GM12878 (cell line): ENCODE measurements at regions not wholly inside any gene's neighbourhood (a gene's known extent, or its start where the extent isn't known, plus 50 kb on each side); places are given as distances from the start of the nearest gene placed in this dataset.

Experiments
- ATAC-seq: fragments of 200-7000 bp; cut with Tn5 transposase; 3 replicates; pipeline ENCODE4 v1.9.1; 2020; ENCODE audit warnings: mild to moderate bottlenecking, moderate library complexity
- BruUV-seq: library from RNA; stranded (reverse); fragments of 400-500 nt; replicated peaks from 2 replicates; lab custom pipeline; 2021; lab: Mats Ljungman, UMichigan
- CTCF ChIA-PET: fragments of 300-600 bp; sonication (Branson Sonifier 250); formaldehyde crosslinking; extraction: SDS; loops from one replicate; lab custom pipeline; 2021; ENCODE audit warnings: inconsistent platforms; lab: Yijun Ruan, JAX
- POLR2A ChIA-PET: fragments of 350-600 bp; formaldehyde crosslinking; extraction: SDS; loops from one replicate; lab custom pipeline; 2021; ENCODE audit warnings: inconsistent platforms; lab: Charles Lee
- RAD21 ChIA-PET: fragments of 300-600 bp; sonication (Branson Sonifier 250); formaldehyde crosslinking; loops from one replicate; lab custom pipeline; 2023; ENCODE audit warnings: antibody characterized with exemption; ENCODE audit not compliant: unreplicated experiment; lab: Charles Lee
- SMC1A ChIA-PET: fragments of 300-600 bp; sonication (Branson Sonifier 250); formaldehyde crosslinking; loops from one replicate; lab custom pipeline; 2023; ENCODE audit not compliant: unreplicated experiment, uncharacterized antibody; lab: Charles Lee
- DNase-seq: peaks from one replicate; pipeline ENCODE4 v3.0.0-alpha.2; 2011; ENCODE audit warnings: low read depth, low spot score
- FAIRE-seq: peaks from 3 replicates; lab custom pipeline; 2011; peaks lifted over from hg19 to GRCh38; lab: Jason Lieb, UNC
- H2AFZ ChIP-seq: 2 replicates; pipeline ENCODE4 v1.6.0; 2011; ENCODE audit warnings: low read depth, low read length, control low read depth; ENCODE audit not compliant: control insufficient read depth
- H3K27ac ChIP-seq: 2 replicates; pipeline ENCODE4 v1.5.1; 2011; ENCODE audit warnings: control low read depth; ENCODE audit not compliant: control insufficient read depth, insufficient read depth
- H3K27me3 ChIP-seq, 2 experiments: replicated peaks in 1 of 2; 2 replicates each; pipeline versions ENCODE4 v1.6.0 to v1.6.1; 2011; ENCODE audit warnings: low read length in 1 of 2; ENCODE audit not compliant: control insufficient read depth in 2 of 2, insufficient read depth in 2 of 2
- H3K36me3 ChIP-seq, 2 experiments: 2 replicates each; pipeline ENCODE4 v1.5.1; 2011; ENCODE audit warnings: low read length in 1 of 2; ENCODE audit not compliant: control insufficient read depth in 2 of 2, insufficient read depth in 2 of 2
- H3K4me1 ChIP-seq: 2 replicates; pipeline ENCODE4 v1.6.1; 2011; ENCODE audit warnings: mild to moderate bottlenecking, low read length, moderate library complexity, mixed read lengths; ENCODE audit not compliant: control insufficient read depth, insufficient read depth
- H3K4me2 ChIP-seq: 2 replicates; pipeline ENCODE4 v1.6.0; 2011; ENCODE audit warnings: control low read depth; ENCODE audit not compliant: control insufficient read depth, insufficient read depth
- H3K4me3 ChIP-seq: fragments of 200-600 bp; sonication (generic); 2 replicates; pipeline ENCODE4 v1.5.1; 2016
- H3K79me2 ChIP-seq: 2 replicates; pipeline ENCODE4 v1.6.0; 2011; ENCODE audit warnings: low read length; ENCODE audit not compliant: control insufficient read depth, insufficient read depth
- H3K9ac ChIP-seq: 2 replicates; pipeline ENCODE4 v1.8.0; 2011; ENCODE audit warnings: low read length, control low read depth, mixed read lengths; ENCODE audit not compliant: control insufficient read depth, insufficient read depth
- H3K9me3 ChIP-seq: replicated peaks from 3 replicates; pipeline ENCODE4 v1.5.1; 2011; ENCODE audit warnings: mild to moderate bottlenecking, low read length; ENCODE audit not compliant: control insufficient read depth, insufficient read depth
- H4K20me1 ChIP-seq: 2 replicates; pipeline ENCODE4 v1.6.0; 2011; ENCODE audit not compliant: control insufficient read depth, insufficient read depth
- ESRRA ChIP-seq: IDR thresholded peaks from 2 replicates; pipeline ENCODE4 v1.6.1; 2012; ENCODE audit warnings: mild to moderate bottlenecking, low read length, improper control_type of control experiment
- EZH2 ChIP-seq: IDR thresholded peaks from 2 replicates; pipeline ENCODE4 v1.6.1; 2012; ENCODE audit warnings: low read depth, mild to moderate bottlenecking, control low read depth, inconsistent platforms, low read length, borderline replicate concordance; ENCODE audit not compliant: control insufficient read depth
- FOS ChIP-seq: IDR thresholded peaks from 3 replicates; pipeline ENCODE4 v1.6.1; 2011; ENCODE audit warnings: borderline replicate concordance; ENCODE audit not compliant: insufficient read length; ENCODE audit errors: extremely low read depth
- MTA3 ChIP-seq: IDR thresholded peaks from 2 replicates; pipeline ENCODE4 v1.6.1; 2012; ENCODE audit warnings: low read length, inconsistent platforms, borderline replicate concordance
- MYB ChIP-seq: fragments of 150-350 bp; IDR thresholded peaks from 2 replicates; pipeline ENCODE4 v1.6.1; 2014; ENCODE audit warnings: mild to moderate bottlenecking, low read depth, low read length, borderline replicate concordance
- SIX5 ChIP-seq: IDR thresholded peaks from 2 replicates; pipeline ENCODE4 v1.6.1; 2011; ENCODE audit warnings: mild to moderate bottlenecking, low read depth, low read length, moderate library complexity; ENCODE audit not compliant: severe bottlenecking
- ZNF384 ChIP-seq: IDR thresholded peaks from 2 replicates; pipeline ENCODE4 v1.6.1; 2012; ENCODE audit warnings: low read depth, mild to moderate bottlenecking, low read length, improper control_type of control experiment, borderline replicate concordance
- WGBS: methylation state at CpG from one replicate; pipeline ENCODE4 v1.1.6; 2016; ENCODE audit warnings: low lambda C conversion rate; ENCODE audit not compliant: insufficient replicate concordance, insufficient coverage; ENCODE audit errors: missing lambda C conversion rate; 5-methylcytosine and 5-hydroxymethylcytosine counted together
- in situ Hi-C: fragments of 300-500 bp; cut with MboI; formaldehyde crosslinking; loops from 9 replicates; pipeline ENCODE4 v1.14.3; 2018; ENCODE audit warnings: mixed read lengths
- intact Hi-C: fragments of 100-400 bp; cut with micrococcal nuclease; formaldehyde crosslinking; loops from one replicate; pipeline ENCODE4 v1.14.2; 2022; ENCODE audit not compliant: unreplicated experiment
- TF ChIP-seq, protein P1 (sequence below): fragments of 450-650 bp; IDR thresholded peaks from 2 replicates; pipeline ENCODE4 v1.6.1; 2018; ENCODE audit warnings: mild to moderate bottlenecking, low read depth, moderate library complexity; ENCODE audit not compliant: partially characterized antibody
- TF ChIP-seq, protein P2 (sequence below): fragments of 450-650 bp; IDR thresholded peaks from 2 replicates; pipeline ENCODE4 v1.6.1; 2017; ENCODE audit warnings: mild to moderate bottlenecking, moderate library complexity
- TF ChIP-seq, protein P3 (sequence below): IDR thresholded peaks from 2 replicates; pipeline ENCODE4 v1.6.1; 2012; ENCODE audit warnings: low read length, inconsistent platforms
- TF ChIP-seq, protein P4 (sequence below): fragments of 450-650 bp; IDR thresholded peaks from 2 replicates; pipeline ENCODE4 v1.6.1; 2017; ENCODE audit warnings: low read depth, mild to moderate bottlenecking, moderate library complexity

DNA sequence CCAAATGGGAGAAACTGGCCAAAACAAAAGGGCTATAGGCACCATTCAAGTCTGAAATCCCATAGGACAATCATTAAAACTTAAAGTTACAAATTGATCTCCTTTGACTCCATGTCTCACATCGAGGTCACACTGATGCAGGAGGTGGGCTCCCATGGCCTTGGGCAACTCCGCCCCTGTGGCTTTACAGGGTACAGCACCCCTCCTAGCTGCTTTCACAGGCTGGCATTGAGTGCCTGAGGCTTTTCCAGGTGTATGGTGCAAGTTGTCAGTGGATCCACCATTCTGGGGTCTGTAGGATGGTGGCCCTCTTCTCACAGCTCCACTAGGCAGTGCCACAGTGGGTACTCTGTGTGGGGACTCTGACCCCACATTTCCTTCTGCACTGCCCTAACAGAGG lies 662.1 kb downstream of the XPNPEP1 start (continued):
- TF ChIP-seq, protein P1, sequence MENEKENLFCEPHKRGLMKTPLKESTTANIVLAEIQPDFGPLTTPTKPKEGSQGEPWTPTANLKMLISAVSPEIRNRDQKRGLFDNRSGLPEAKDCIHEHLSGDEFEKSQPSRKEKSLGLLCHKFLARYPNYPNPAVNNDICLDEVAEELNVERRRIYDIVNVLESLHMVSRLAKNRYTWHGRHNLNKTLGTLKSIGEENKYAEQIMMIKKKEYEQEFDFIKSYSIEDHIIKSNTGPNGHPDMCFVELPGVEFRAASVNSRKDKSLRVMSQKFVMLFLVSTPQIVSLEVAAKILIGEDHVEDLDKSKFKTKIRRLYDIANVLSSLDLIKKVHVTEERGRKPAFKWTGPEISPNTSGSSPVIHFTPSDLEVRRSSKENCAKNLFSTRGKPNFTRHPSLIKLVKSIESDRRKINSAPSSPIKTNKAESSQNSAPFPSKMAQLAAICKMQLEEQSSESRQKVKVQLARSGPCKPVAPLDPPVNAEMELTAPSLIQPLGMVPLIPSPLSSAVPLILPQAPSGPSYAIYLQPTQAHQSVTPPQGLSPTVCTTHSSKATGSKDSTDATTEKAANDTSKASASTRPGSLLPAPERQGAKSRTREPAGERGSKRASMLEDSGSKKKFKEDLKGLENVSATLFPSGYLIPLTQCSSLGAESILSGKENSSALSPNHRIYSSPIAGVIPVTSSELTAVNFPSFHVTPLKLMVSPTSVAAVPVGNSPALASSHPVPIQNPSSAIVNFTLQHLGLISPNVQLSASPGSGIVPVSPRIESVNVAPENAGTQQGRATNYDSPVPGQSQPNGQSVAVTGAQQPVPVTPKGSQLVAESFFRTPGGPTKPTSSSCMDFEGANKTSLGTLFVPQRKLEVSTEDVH = no peak
- no peak for TF ChIP-seq ZNF384
- TF ChIP-seq EZH2 = no peak

DNA sequence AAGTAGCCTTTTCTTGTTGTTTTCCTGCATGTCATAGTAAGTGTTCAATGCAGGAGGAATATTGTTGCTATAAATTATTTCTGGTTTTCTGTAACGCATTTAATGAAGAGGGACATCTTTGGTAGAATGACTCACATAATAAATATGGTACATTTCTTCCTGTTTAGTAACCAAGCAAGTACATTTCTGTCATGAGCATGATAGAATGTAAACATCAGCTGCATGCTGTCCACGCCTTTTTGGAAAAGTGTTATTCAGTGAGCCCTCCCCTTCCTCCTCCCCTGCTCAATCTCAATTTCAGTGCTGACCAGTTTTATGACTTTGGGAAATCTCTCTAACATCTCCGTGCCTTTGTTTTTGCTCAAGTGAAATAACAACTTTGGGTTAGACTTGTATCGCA lies 664.0 kb downstream of the XPNPEP1 start:
- ChIA-PET POLR2A (no interaction called here), CTCF (no interaction called here), SMC1A (no interaction called here), RAD21 (no interaction called here)
- no peaks in the 10 kb centered on the region for H3K4me1 ChIP-seq
- H3K27me3 ChIP-seq = no peaks in the 10 kb centered on the region
- ATAC-seq (no peak), FAIRE-seq (no peak), DNase-seq (no peak)
- H2AFZ ChIP-seq = no peak overlapping the region
- no peak overlapping the region for H3K4me3 ChIP-seq
- no peaks in the 10 kb centered on the region for H3K36me3 ChIP-seq
- in situ Hi-C loops = no loop called here
- no TSS peak for BruUV-seq
- no peaks in the 10 kb centered on the region for H3K79me2 ChIP-seq
- no peak overlapping the region for H3K27ac ChIP-seq
- H3K9ac ChIP-seq = no peak overlapping the region
- 23% methylated on average over 4 of the region's 4 CpGs for WGBS
- intact Hi-C loops = no loop called here
- no peaks in the 10 kb centered on the region for H3K9me3 ChIP-seq
- no peaks in the 10 kb centered on the region for H4K20me1 ChIP-seq
- no peak overlapping the region for H3K4me2 ChIP-seq
- TF ChIP-seq MYB = no peak
- TF ChIP-seq MTA3 = no peak
- TF ChIP-seq ESRRA = no peak
- TF ChIP-seq, protein P2, sequence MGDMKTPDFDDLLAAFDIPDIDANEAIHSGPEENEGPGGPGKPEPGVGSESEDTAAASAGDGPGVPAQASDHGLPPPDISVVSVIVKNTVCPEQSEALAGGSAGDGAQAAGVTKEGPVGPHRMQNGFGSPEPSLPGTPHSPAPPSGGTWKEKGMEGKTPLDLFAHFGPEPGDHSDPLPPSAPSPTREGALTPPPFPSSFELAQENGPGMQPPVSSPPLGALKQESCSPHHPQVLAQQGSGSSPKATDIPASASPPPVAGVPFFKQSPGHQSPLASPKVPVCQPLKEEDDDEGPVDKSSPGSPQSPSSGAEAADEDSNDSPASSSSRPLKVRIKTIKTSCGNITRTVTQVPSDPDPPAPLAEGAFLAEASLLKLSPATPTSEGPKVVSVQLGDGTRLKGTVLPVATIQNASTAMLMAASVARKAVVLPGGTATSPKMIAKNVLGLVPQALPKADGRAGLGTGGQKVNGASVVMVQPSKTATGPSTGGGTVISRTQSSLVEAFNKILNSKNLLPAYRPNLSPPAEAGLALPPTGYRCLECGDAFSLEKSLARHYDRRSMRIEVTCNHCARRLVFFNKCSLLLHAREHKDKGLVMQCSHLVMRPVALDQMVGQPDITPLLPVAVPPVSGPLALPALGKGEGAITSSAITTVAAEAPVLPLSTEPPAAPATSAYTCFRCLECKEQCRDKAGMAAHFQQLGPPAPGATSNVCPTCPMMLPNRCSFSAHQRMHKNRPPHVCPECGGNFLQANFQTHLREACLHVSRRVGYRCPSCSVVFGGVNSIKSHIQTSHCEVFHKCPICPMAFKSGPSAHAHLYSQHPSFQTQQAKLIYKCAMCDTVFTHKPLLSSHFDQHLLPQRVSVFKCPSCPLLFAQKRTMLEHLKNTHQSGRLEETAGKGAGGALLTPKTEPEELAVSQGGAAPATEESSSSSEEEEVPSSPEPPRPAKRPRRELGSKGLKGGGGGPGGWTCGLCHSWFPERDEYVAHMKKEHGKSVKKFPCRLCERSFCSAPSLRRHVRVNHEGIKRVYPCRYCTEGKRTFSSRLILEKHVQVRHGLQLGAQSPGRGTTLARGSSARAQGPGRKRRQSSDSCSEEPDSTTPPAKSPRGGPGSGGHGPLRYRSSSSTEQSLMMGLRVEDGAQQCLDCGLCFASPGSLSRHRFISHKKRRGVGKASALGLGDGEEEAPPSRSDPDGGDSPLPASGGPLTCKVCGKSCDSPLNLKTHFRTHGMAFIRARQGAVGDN = no peak
- no peak for TF ChIP-seq SIX5
- TF ChIP-seq FOS = no peak
- TF ChIP-seq, protein P3, sequence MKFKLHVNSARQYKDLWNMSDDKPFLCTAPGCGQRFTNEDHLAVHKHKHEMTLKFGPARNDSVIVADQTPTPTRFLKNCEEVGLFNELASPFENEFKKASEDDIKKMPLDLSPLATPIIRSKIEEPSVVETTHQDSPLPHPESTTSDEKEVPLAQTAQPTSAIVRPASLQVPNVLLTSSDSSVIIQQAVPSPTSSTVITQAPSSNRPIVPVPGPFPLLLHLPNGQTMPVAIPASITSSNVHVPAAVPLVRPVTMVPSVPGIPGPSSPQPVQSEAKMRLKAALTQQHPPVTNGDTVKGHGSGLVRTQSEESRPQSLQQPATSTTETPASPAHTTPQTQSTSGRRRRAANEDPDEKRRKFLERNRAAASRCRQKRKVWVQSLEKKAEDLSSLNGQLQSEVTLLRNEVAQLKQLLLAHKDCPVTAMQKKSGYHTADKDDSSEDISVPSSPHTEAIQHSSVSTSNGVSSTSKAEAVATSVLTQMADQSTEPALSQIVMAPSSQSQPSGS = no peak
- TF ChIP-seq, protein P4, sequence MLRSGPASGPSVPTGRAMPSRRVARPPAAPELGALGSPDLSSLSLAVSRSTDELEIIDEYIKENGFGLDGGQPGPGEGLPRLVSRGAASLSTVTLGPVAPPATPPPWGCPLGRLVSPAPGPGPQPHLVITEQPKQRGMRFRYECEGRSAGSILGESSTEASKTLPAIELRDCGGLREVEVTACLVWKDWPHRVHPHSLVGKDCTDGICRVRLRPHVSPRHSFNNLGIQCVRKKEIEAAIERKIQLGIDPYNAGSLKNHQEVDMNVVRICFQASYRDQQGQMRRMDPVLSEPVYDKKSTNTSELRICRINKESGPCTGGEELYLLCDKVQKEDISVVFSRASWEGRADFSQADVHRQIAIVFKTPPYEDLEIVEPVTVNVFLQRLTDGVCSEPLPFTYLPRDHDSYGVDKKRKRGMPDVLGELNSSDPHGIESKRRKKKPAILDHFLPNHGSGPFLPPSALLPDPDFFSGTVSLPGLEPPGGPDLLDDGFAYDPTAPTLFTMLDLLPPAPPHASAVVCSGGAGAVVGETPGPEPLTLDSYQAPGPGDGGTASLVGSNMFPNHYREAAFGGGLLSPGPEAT = no peak
